MCF 10A (cell line): ENCODE measurements at regions not wholly inside any gene's neighbourhood (a gene's known extent, or its start where the extent isn't known, plus 50 kb on each side); places are given as distances from the start of the nearest gene placed in this dataset.

Source experiments
- BruUV-seq: library from RNA; stranded (reverse); fragments of 400-500 nt; replicated peaks from 2 replicates; lab custom pipeline; 2021; lab: Mats Ljungman, UMichigan
- CTCF ChIA-PET: fragments of 300-600 bp; sonication (Branson Sonifier 250); formaldehyde crosslinking; extraction: SDS; loops from one replicate; lab custom pipeline; 2021; ENCODE audit warnings: antibody characterized with exemption, inconsistent platforms; lab: Yijun Ruan, JAX
- POLR2A ChIA-PET: fragments of 300-600, 350-650 bp; sonication (Branson Sonifier 250); formaldehyde crosslinking; extraction: SDS; loops from one replicate; lab custom pipeline; 2020; ENCODE audit warnings: antibody characterized with exemption, inconsistent platforms; lab: Yijun Ruan, JAX
- DNase-seq: peaks from one replicate; pipeline ENCODE4 v3.0.0-alpha.2; 2018; ENCODE audit not compliant: unreplicated experiment
- H3K27ac Mint-ChIP-seq: one replicate; pipeline ENCODE4 v1.8.0; 2022; ENCODE audit warnings: mild to moderate bottlenecking, low read depth, mixed read lengths; ENCODE audit not compliant: unreplicated experiment
- H3K27me3 Mint-ChIP-seq: one replicate; pipeline ENCODE4 v1.8.0; 2022; ENCODE audit warnings: mixed read lengths; ENCODE audit not compliant: insufficient read depth, unreplicated experiment
- H3K36me3 Mint-ChIP-seq: one replicate; pipeline ENCODE4 v1.8.0; 2022; ENCODE audit warnings: mild to moderate bottlenecking, moderate library complexity, mixed read lengths; ENCODE audit not compliant: insufficient read depth, unreplicated experiment
- H3K4me1 Mint-ChIP-seq: one replicate; pipeline ENCODE4 v1.8.0; 2022; ENCODE audit warnings: mixed read lengths; ENCODE audit not compliant: insufficient read depth, unreplicated experiment
- H3K4me3 Mint-ChIP-seq: one replicate; pipeline ENCODE4 v1.8.0; 2022; ENCODE audit warnings: mild to moderate bottlenecking, moderate library complexity, mixed read lengths; ENCODE audit not compliant: unreplicated experiment
- H3K9me3 Mint-ChIP-seq: one replicate; pipeline ENCODE4 v1.8.0; 2022; ENCODE audit warnings: mixed read lengths; ENCODE audit not compliant: unreplicated experiment
- CTCF ChIP-seq: fragments of 200-600 bp; IDR thresholded peaks from one replicate; pipeline ENCODE4 v1.8.0; 2022; ENCODE audit warnings: antibody characterized with exemption, mild to moderate bottlenecking; ENCODE audit not compliant: unreplicated experiment
- intact Hi-C: fragments of 100-400 bp; cut with micrococcal nuclease; formaldehyde crosslinking; loops from 2 replicates; pipeline ENCODE4 v1.14.1; 2022

- Mint-ChIP-seq H3K27ac (no peak overlapping the region), H3K9me3 (no peaks in the 10 kb centered on the region), H3K36me3 (no peaks in the 10 kb centered on the region), H3K4me3 (no peak overlapping the region), H3K4me1 (no peaks in the 10 kb centered on the region), H3K27me3 (no peaks in the 10 kb centered on the region)
- POLR2A ChIA-PET, result no interaction called here
- no peak for TF ChIP-seq CTCF
- CTCF ChIA-PET, result interaction anchor here (1.6 kb wide), 1 partner anchor 107 kb away, joined by 4 read pairs; no protein-coding TSS in a partner anchor
- BruUV-seq, result no TSS peak
- no peak for DNase-seq
- intact Hi-C loops, result no loop called here
These were observed 115.7 kb upstream of the MMADHC start for GRCh38 chr2:149703281-149703680.

GRCh38 chr2:149702571-149702970 lies 115.0 kb upstream of the MMADHC start:
- Mint-ChIP-seq H3K27ac (no peak overlapping the region), H3K4me1 (no peaks in the 10 kb centered on the region), H3K9me3 (no peaks in the 10 kb centered on the region), H3K36me3 (no peaks in the 10 kb centered on the region), H3K27me3 (no peaks in the 10 kb centered on the region), H3K4me3 (no peak overlapping the region)
- BruUV-seq, result no TSS peak
- POLR2A ChIA-PET, result no interaction called here
- CTCF ChIA-PET, result interaction anchor here (0.9 to 1.6 kb wide), 2 partner anchors 28 to 106 kb away, joined by 3 to 4 read pairs; no protein-coding TSS in a partner anchor
- intact Hi-C loops, result no loop called here
- DNase-seq, result no peak
- no peak for TF ChIP-seq CTCF

GRCh38 chr2:149701241-149701640 lies 113.7 kb upstream of the MMADHC start:
- H3K36me3 Mint-ChIP-seq, result no peaks in the 10 kb centered on the region
- CTCF ChIA-PET, result no interaction called here
- no peak overlapping the region for H3K27ac Mint-ChIP-seq

GRCh38 chr2:149692961-149693396 lies 105.4 kb upstream of the MMADHC start:
- no peak overlapping the region for H3K27ac Mint-ChIP-seq
- H3K4me1 Mint-ChIP-seq, result no peaks in the 10 kb centered on the region
- no peak for TF ChIP-seq CTCF
- H3K9me3 Mint-ChIP-seq, result no peaks in the 10 kb centered on the region
- CTCF ChIA-PET, result interaction anchor here (0.6 kb wide), 1 partner anchor 25 kb away, joined by 4 read pairs; no protein-coding TSS in a partner anchor
- no TSS peak for BruUV-seq
- POLR2A ChIA-PET, result no interaction called here
- DNase-seq, result no peak
- no peaks in the 10 kb centered on the region for H3K36me3 Mint-ChIP-seq
- H3K27me3 Mint-ChIP-seq, result no peaks in the 10 kb centered on the region
- intact Hi-C loops, result no loop called here
- no peak overlapping the region for H3K4me3 Mint-ChIP-seq

More at GRCh38 chr2:149701241-149701640, 113.7 kb upstream of the MMADHC start:
- Mint-ChIP-seq H3K9me3 (no peaks in the 10 kb centered on the region), H3K4me1 (no peaks in the 10 kb centered on the region), H3K27me3 (no peaks in the 10 kb centered on the region), H3K4me3 (no peak overlapping the region)
- no peak for DNase-seq
- intact Hi-C loops, result no loop called here
- POLR2A ChIA-PET, result no interaction called here
- no TSS peak for BruUV-seq
- TF ChIP-seq CTCF, result no peak
